Panc1 (cell line): ENCODE measurements at regions not wholly inside any gene's neighbourhood (a gene's known extent, or its start where the extent isn't known, plus 50 kb on each side); places are given as distances from the start of the nearest gene placed in this dataset.

Experiments used
- ATAC-seq: fragments of 200-7000 bp; cut with Tn5 transposase; 2 replicates; pipeline ENCODE4 v1.9.1; 2020; ENCODE audit warnings: mild to moderate bottlenecking, moderate library complexity
- BruUV-seq: library from RNA; stranded (reverse); fragments of 400-500 nt; replicated peaks from 2 replicates; lab custom pipeline; 2021; lab: Mats Ljungman, UMichigan
- CTCF ChIA-PET: fragments of 300-600 bp; sonication (Branson Sonifier 250); formaldehyde crosslinking; loops from one replicate; lab custom pipeline; 2022; ENCODE audit warnings: antibody characterized with exemption; lab: Charles Lee
- POLR2A ChIA-PET: fragments of 300-600 bp; sonication (Branson Sonifier 250); formaldehyde crosslinking; loops from one replicate; lab custom pipeline; 2022; ENCODE audit warnings: antibody characterized with exemption; lab: Charles Lee
- DNase-seq: peaks from one replicate; pipeline ENCODE4 v3.0.0-alpha.2; 2010; ENCODE audit warnings: low read depth, low spot score
- H3K27ac ChIP-seq: 2 replicates; pipeline ENCODE4 v1.5.1; 2011; ENCODE audit warnings: mild to moderate bottlenecking, low read length, inconsistent platforms
- H3K27me3 ChIP-seq: fragments of 200-500 bp; sonication (Bioruptor generic); 2 replicates; pipeline ENCODE4 v1.6.0; 2014; ENCODE audit warnings: low read length, inconsistent platforms; ENCODE audit not compliant: control insufficient read depth, insufficient read depth
- H3K36me3 ChIP-seq: fragments of 200-500 bp; sonication (Bioruptor generic); 2 replicates; pipeline ENCODE4 v1.5.1; 2014; ENCODE audit warnings: inconsistent platforms, mild to moderate bottlenecking, low read length, moderate library complexity; ENCODE audit not compliant: control insufficient read depth, insufficient read depth
- H3K4me1 ChIP-seq: 2 replicates; pipeline ENCODE4 v1.5.1; 2011; ENCODE audit warnings: inconsistent platforms, mild to moderate bottlenecking, low read length, moderate library complexity; ENCODE audit not compliant: control insufficient read depth, insufficient read depth
- H3K4me3 ChIP-seq, 2 experiments: 2 replicates each; pipeline ENCODE4 v1.5.1; 2011 to 2012; ENCODE audit warnings: low read depth in 2 of 2, low read length in 2 of 2, mild to moderate bottlenecking in 2 of 2, inconsistent platforms in 1 of 2, moderate library complexity in 1 of 2
- H3K9me3 ChIP-seq: fragments of 200-500 bp; sonication (Bioruptor generic); 2 replicates; pipeline ENCODE4 v1.5.1; 2014; ENCODE audit warnings: low read depth, mild to moderate bottlenecking, inconsistent platforms, low read length, moderate library complexity; ENCODE audit not compliant: control insufficient read depth, insufficient read depth
- POLR2AphosphoS5 ChIP-seq: IDR thresholded peaks from 2 replicates; pipeline ENCODE4 v1.6.1; 2012; ENCODE audit warnings: mild to moderate bottlenecking, low read depth, low read length, moderate library complexity
- SIN3A ChIP-seq: IDR thresholded peaks from 2 replicates; pipeline ENCODE4 v1.6.1; 2012; ENCODE audit warnings: low read depth, mild to moderate bottlenecking, low read length, moderate library complexity, borderline replicate concordance; ENCODE audit not compliant: insufficient read depth
- TCF7L2 ChIP-seq: IDR thresholded peaks from 2 replicates; pipeline ENCODE4 v1.6.1; 2011; ENCODE audit warnings: mild to moderate bottlenecking, low read depth, low read length, inconsistent platforms
- in situ Hi-C: cut with HindIII; loops from 2 replicates; pipeline ENCODE4 v1.10.0; 2016; ENCODE audit warnings: low sequenced_read_pairs, low pct_unique_long_range_greater_than_20kb
- intact Hi-C: fragments of 100-400 bp; cut with micrococcal nuclease; formaldehyde crosslinking; loops from one replicate; pipeline ENCODE4 v1.10.0; 2022; ENCODE audit not compliant: unreplicated experiment
- TF ChIP-seq, protein P1 (sequence below): fragments of 450-650 bp; IDR thresholded peaks from 2 replicates; pipeline ENCODE4 v1.5.1; 2017; ENCODE audit warnings: mild to moderate bottlenecking
- TF ChIP-seq, protein P2 (sequence below), 2 experiments: IDR thresholded peaks; 2 replicates each; pipeline ENCODE4 v1.6.1; 2011 to 2012; ENCODE audit warnings: low read depth in 2 of 2, control low read depth in 1 of 2, low read length in 1 of 2, mild to moderate bottlenecking in 1 of 2, moderate library complexity in 1 of 2; ENCODE audit not compliant: insufficient read depth in 1 of 2

DNA sequence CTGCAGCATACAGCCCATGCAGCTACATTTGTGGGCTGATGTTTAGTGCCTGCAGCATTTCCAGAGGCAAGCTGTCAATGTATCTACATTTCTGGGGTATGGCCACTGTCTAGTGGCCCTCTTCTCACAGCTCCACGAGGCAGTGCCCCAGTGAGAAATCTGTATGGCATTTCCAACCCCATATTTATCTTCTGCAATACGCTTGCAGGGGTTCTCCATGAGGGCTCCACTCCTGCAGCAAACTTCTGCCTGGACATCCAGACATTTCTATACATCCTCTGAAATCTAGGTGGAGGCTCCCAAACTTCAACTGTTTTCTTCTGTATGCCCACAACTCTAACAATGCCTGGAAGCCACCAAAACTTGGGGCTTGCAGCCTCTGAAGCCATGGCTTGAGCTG, 502.3 kb downstream of the C6orf118 start:
- ATAC-seq (no peak), DNase-seq (no peak)
- no peaks in the 10 kb centered on the region for H3K27me3 ChIP-seq
- TF ChIP-seq, protein P1, sequence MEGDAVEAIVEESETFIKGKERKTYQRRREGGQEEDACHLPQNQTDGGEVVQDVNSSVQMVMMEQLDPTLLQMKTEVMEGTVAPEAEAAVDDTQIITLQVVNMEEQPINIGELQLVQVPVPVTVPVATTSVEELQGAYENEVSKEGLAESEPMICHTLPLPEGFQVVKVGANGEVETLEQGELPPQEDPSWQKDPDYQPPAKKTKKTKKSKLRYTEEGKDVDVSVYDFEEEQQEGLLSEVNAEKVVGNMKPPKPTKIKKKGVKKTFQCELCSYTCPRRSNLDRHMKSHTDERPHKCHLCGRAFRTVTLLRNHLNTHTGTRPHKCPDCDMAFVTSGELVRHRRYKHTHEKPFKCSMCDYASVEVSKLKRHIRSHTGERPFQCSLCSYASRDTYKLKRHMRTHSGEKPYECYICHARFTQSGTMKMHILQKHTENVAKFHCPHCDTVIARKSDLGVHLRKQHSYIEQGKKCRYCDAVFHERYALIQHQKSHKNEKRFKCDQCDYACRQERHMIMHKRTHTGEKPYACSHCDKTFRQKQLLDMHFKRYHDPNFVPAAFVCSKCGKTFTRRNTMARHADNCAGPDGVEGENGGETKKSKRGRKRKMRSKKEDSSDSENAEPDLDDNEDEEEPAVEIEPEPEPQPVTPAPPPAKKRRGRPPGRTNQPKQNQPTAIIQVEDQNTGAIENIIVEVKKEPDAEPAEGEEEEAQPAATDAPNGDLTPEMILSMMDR = no peak
- TF ChIP-seq POLR2AphosphoS5 = no peak
- TF ChIP-seq, protein P2, sequence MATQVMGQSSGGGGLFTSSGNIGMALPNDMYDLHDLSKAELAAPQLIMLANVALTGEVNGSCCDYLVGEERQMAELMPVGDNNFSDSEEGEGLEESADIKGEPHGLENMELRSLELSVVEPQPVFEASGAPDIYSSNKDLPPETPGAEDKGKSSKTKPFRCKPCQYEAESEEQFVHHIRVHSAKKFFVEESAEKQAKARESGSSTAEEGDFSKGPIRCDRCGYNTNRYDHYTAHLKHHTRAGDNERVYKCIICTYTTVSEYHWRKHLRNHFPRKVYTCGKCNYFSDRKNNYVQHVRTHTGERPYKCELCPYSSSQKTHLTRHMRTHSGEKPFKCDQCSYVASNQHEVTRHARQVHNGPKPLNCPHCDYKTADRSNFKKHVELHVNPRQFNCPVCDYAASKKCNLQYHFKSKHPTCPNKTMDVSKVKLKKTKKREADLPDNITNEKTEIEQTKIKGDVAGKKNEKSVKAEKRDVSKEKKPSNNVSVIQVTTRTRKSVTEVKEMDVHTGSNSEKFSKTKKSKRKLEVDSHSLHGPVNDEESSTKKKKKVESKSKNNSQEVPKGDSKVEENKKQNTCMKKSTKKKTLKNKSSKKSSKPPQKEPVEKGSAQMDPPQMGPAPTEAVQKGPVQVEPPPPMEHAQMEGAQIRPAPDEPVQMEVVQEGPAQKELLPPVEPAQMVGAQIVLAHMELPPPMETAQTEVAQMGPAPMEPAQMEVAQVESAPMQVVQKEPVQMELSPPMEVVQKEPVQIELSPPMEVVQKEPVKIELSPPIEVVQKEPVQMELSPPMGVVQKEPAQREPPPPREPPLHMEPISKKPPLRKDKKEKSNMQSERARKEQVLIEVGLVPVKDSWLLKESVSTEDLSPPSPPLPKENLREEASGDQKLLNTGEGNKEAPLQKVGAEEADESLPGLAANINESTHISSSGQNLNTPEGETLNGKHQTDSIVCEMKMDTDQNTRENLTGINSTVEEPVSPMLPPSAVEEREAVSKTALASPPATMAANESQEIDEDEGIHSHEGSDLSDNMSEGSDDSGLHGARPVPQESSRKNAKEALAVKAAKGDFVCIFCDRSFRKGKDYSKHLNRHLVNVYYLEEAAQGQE (IDR thresholded peaks at IDR 0.05; ENCODE audit: insufficient read depth in 1 of 2, low read depth in 2 of 2, low read length in 1 of 2) = no peak
- TF ChIP-seq SIN3A = no peak
- no peak for TF ChIP-seq TCF7L2
- H3K9me3 ChIP-seq = 0 out of 2 replicates have a peak, but pooled peaks cover 2% of the 10 kb centered on the region
- in situ Hi-C loops (no loop called here), intact Hi-C loops (no loop called here)
- H3K27ac ChIP-seq = no peak overlapping the region
- no TSS peak for BruUV-seq
- no peaks in the 10 kb centered on the region for H3K36me3 ChIP-seq
- CTCF ChIA-PET = no interaction called here
- POLR2A ChIA-PET = no interaction called here
- H3K4me3 ChIP-seq = no peak overlapping the region
- H3K4me1 ChIP-seq = no peaks in the 10 kb centered on the region

DNA sequence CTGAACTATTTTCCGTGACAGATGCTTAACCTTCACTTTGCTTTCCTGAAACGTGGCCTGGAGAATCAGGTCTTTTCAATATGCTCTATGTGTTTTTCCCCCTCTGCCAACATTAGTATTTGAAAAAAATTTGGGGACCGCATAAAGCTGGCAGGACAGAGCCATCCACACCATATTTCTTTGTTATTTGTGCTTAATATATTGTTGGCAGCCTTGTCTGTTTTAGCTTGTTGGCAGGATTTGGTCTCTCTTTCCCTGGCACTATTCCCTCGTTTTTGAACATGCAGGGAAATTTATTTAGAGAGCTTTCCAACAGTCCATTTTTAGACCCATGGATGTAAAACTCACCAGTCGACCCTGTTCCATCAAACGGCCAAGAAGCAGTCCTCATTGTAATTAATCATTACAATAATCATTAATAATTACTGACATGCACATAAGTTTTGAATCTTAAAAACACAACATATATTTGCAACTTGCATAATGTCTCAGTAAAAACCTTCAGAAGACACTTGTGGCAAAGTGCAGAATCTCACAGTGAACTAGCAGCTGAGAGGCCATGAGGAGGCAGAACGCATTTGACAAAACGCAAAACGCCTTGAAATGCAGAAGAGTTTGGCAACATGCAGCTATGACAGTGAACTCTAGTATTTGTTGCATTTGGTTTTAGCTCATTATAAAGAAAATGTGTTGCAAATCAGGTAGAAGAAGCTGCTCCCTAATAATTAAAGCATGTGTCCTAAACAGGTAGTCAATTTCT, 514.2 kb downstream of the C6orf118 start:
- Histone ChIP-seq H3K4me1 (no peaks in the 10 kb centered on the region), H3K36me3 (no peaks in the 10 kb centered on the region), H3K27me3 (no peaks in the 10 kb centered on the region), H3K9me3 (no peaks in the 10 kb centered on the region), H3K27ac (no peak overlapping the region), H3K4me3 (no peak overlapping the region)
- BruUV-seq = no TSS peak
- ChIA-PET POLR2A (no interaction called here), CTCF (no interaction called here)
- TF ChIP-seq TCF7L2 (no peak), SIN3A (no peak), POLR2AphosphoS5 (no peak)
- TF ChIP-seq, protein P2 (IDR thresholded peaks at IDR 0.05; ENCODE audit: insufficient read depth in 1 of 2, low read depth in 2 of 2, low read length in 1 of 2) = no peak
- TF ChIP-seq, protein P1 = no peak
- intact Hi-C loops (no loop called here), in situ Hi-C loops (no loop called here)
- ATAC-seq = no peak
- DNase-seq = no peak
